HG03432 (cell line): ENCODE measurements at regions not wholly inside any gene's neighbourhood (a gene's known extent, or its start where the extent isn't known, plus 50 kb on each side); places are given as distances from the start of the nearest gene placed in this dataset.
"Not testable (repeated sequence)": the region's sequence is repeated elsewhere in the genome, so short reads cannot be mapped to it uniquely, and the experiment has no call there.

Source experiments
- ATAC-seq: cut with Tn5 transposase; IDR thresholded peaks from one replicate; pipeline ENCODE4 v1.9.1; 2021; ENCODE audit warnings: mild to moderate bottlenecking, moderate library complexity; ENCODE audit not compliant: unreplicated experiment

DNA sequence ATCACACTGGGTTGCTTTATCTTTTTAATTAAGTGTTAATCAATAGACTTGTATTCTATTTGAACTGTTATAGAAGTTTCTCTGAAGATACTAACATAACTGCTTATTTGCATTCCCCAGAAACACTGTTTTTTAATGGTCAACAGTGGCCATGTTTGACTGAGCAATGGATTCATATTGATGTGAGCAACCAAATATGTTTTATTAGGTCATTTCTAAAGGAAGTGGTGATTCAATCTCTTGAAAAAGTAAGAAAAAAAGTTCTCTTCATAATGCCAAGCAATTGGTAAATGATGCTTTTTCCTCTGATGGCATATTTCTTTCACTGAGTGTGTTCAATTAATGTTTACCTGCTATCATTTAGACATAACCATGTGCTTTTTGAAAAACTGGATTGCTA is 593.0 kb upstream of the CITED2 start:
- no peak for ATAC-seq

DNA sequence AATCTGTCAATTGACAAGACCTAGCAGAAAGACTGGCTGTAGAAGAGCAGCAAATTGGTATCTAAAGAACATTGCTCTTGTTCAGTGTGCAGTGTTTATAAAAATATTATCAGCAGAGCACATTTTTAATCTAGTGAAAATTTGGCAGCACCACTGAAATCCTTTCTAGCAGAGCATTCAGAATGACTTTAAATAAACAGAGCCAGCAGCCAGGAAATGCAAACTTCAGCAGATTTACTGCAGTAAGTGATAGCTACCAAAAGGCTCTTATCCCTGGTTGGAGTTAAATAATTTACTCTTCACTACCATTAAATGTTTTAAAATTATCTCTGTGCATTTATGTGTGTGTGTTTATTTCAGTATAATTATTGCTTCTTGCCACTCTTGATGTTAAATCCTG is 590.9 kb upstream of the CITED2 start:
- no peak for ATAC-seq

DNA sequence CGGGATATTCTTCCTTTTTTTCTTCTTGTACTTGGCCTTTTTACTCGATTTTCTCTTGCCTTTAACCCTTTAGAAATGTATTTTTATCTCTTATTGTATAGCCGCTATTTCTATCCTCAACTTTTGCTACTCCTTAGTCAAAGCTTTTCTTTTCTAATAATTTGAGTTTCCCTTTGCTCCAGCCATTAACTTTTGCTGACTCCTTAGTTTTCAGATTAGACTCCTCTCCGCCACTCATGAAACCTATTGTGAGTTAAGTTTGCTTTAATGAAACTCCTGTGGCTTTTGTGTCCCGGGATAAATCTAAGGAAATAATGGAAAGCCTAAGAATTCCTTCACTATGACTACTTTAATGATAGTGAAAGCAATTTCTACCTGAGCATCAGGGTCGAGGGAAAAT is 590.3 kb upstream of the CITED2 start:
- no peak for ATAC-seq

GRCh38 chr6:139962654-139963347 is 588.4 kb upstream of the CITED2 start:
- ATAC-seq: no peak

- ATAC-seq: no peak
Observed at GRCh38 chr6:139961190-139961589, 586.7 kb upstream of the CITED2 start.

- ATAC-seq: no peak
Observed at GRCh38 chr6:139960671-139961070, 586.2 kb upstream of the CITED2 start.

DNA sequence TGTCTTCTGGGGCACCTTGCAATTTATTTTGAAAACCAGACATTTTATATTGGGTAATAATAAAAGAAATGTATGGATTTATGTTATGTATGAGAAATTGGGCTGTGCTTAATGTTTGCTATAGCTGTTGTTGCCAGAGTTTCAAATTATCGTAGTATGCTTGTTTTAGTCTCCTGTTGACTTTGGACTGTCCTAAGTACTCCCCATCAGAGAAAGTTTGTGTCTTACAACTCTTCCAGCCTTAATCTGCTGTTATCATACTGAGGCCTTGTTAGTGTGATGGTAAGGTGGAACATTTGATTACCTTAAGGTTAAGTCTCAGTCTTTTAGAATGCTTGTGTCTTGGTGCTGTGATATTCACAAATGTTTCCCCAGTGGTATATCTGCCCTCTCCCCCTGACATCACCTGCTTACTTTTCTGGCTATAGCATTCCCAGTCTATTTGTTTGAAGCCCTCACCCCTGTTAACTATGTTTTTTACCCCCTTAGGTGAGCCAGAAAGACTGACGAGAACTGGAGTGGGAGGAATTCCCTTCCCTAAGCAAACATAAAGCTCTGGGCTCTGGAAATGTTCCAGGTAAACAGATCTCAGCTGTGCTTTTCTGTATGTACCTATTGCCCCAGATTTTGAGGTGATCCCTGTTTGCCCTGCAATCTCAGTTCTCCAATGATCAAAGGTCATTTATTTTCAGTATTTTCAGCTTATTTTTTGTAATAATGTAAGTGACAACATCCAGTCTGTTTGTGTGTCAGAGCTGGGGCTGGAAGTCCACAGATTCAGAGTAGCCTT is 581.1 kb upstream of the CITED2 start:
- ATAC-seq: no peak

DNA sequence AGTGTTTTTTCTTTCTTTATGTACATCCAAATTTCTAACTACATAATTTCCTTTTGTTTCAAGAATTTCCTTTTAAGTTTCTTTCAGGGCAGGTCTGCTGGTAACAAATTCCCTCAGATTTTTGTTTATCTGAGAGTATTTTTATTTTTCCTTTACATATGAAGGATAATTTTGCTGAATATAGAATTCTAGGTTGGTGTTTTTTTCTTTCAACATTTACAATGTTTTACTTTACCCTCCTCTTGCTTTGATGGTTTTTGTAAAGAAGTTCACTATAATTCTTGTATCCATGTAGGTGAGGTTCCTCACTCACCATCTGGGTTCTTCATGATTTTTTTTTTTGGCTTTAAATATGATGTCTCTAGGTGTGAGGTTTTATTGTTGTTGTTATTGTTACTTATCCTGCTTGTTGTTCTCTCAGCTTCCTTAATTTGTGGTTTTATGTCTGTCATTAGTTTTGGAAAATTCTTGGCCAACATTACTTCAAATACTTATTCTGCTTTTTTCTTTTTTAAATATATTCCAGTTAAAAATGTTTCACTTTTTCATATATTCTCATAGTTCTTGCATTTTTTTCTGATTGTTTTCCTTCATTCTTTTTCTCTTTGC is 580.1 kb upstream of the CITED2 start:
- ATAC-seq: no peak

DNA sequence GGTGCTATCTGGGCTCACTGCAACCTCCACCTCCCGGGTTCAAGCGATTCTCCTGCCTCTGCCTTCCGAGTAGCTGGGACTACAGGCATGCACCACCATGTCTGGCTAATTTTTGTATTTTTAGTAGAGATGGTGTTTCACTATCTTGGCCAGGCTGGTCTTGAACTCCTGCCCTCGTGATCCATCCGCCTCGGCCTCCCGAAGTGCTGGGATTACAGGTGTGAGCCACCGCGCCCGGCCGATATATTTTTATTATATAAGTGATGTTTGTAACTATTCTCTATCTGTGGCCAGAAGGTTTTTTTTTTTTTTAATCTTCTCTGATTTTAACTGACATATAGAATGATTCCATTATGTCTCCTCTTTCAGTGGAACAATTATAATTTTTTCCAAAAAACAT is 579.3 kb upstream of the CITED2 start:
- ATAC-seq: not testable (repeated sequence)

GRCh38 chr6:139951172-139951571 is 576.7 kb upstream of the CITED2 start:
- no peak for ATAC-seq

DNA sequence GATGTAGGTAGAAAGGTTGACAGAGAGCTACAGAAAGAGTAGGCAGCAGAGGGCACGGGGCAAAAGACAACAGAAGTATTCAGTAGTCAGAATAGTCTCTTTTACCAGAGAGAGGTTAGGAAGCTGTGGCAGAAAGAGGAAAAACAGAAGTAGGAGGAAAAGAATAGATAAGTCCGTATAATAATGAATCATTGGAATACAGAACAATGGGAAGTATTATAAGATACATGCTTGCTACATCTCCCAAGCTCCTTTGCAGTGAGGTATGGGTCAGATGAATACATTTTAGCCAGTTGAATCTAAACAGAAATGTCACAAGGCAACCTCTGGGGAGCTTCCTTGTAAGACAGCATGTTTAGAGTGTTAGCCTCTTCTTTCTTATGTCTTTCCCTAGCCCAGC is 570.5 kb upstream of the CITED2 start:
- ATAC-seq: no peak

GRCh38 chr6:139944131-139944530 is 569.7 kb upstream of the CITED2 start:
- ATAC-seq: no peak

- no peak for ATAC-seq
Observed at GRCh38 chr6:139943391-139943790, 568.9 kb upstream of the CITED2 start.

DNA sequence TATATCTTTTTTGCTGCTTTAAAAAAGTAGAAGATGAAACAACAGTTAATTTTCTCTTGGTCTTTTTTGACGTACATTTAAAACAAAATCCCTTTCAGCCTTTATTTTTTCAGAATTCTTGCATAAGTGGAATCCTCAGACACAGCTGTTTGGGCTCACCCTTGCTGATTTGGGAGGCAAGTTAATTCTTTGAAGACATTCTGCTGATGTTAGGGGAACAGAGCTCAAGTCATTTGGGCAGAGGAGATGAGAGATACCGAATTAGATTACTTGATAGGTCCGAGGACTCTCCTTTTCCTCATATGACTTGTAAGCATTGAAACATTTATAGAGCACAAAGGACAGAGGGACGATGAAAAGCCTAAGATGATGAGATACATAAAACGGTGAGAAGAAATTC is 567.9 kb upstream of the CITED2 start:
- ATAC-seq: no peak

DNA sequence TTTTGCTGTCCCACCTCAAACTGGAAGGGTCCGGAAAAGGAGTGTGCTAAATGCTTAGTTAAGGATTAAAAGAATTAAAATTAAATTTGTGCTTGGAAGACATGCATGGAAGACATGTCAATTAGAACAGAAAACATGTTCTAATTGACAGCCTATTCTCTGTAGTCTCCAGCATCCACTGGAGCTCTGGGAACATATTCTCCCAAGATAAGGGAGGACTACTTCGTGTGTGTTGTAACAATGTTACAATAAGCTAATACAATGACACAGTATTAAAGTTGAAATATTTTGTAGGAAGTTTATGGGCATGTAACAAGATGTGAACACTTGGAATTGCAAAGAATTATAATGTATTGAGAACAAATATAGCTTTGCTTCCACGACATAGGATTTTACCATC is 567.4 kb upstream of the CITED2 start:
- no peak for ATAC-seq

- ATAC-seq: peak; percentile 97
Observed at GRCh38 chr6:139940741-139941729, 566.6 kb upstream of the CITED2 start.

GRCh38 chr6:139939189-139939979 is 564.9 kb upstream of the CITED2 start:
- no peak for ATAC-seq

DNA sequence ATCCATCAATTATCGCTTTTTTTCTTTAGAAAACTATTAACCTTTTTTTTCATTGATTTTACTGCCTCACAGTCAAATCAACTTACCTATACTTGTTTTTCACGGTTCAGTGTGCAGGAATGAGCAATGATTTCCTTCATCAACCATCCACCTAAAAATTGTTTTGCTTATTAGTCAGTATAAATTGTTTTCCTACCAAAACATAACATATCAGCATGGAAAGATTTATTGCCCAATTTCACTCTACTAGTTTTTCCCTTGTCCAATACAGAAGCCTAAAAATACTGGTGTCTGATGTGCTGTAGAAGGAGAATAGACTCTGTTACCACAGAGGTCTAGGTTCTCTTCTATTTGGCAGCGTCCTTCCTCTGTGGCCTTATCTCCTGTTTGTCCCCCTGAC is 558.2 kb upstream of the CITED2 start:
- ATAC-seq: no peak

DNA sequence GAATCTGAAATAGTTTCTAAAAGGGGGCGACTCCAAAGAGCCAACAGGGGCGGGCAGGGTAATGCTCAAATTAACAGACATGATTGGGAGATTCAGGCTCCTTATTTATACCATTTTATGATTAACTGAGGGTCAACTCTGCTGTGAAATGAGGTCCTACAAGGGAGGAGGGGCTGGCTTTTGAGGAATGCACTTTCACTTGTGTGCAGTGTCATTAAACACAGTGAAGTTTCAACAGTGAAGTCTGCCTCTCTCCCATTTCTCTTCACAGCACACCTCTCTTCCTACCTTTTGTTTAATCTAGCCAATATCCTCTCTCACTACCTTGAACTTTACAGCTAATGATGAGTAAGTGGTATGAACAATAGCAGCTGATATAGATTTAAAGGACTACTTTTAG is 557.3 kb upstream of the CITED2 start:
- ATAC-seq: no peak

GRCh38 chr6:139927742-139928305 is 553.4 kb upstream of the CITED2 start:
- ATAC-seq: no peak
